HG02623 (cell line): ENCODE measurements at regions not wholly inside any gene's neighbourhood (a gene's known extent, or its start where the extent isn't known, plus 50 kb on each side); places are given as distances from the start of the nearest gene placed in this dataset.

Source experiments
- ATAC-seq: cut with Tn5 transposase; IDR thresholded peaks from one replicate; pipeline ENCODE4 v1.9.1; 2021; ENCODE audit warnings: moderate library complexity; ENCODE audit not compliant: unreplicated experiment

GRCh38 chr10:33569702-33570101 lies 235.2 kb upstream of the NRP1 start:
- ATAC-seq = no peak

- ATAC-seq = no peak
These were observed 232.0 kb upstream of the NRP1 start for GRCh38 chr10:33566426-33566825.

DNA sequence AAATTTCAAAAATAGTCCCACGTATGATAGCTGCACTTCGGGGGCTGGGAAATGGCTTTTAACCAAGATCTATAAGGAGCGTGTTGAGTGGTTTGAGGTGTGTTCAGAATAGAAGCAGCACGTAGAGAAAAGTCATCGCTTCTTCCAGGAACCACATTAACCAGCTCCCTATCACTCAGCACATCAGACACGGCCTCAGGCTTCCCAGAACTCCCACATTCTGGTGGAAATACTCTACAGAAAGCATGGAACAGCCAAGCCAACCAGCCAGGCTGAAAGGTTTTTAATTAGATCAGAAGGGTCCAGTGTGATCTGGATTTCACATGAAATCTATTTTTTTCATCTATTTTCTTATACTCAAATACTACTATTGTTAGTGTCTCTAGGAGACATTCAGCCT lies 231.5 kb upstream of the NRP1 start:
- no peak for ATAC-seq

DNA sequence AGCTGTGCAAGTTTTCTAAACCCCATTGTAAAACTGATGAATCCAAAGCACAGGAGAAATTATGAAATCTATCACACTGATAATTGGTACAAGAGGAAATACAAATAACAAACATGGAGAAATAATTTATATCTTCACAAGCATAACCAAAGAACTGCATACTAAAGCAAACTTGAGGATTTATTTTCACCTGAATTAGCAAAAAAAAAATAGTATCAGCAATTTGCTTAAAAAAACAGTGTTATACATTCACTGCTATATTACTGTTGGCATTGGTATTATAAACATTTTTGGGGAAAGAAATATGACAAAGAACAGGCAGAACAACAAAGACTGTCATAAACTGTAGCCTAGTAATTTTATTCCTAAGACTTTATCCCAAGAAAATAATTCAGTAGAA lies 230.8 kb upstream of the NRP1 start:
- no peak for ATAC-seq

- no peak for ATAC-seq
These were observed 224.6 kb upstream of the NRP1 start for GRCh38 chr10:33559105-33559504.

DNA sequence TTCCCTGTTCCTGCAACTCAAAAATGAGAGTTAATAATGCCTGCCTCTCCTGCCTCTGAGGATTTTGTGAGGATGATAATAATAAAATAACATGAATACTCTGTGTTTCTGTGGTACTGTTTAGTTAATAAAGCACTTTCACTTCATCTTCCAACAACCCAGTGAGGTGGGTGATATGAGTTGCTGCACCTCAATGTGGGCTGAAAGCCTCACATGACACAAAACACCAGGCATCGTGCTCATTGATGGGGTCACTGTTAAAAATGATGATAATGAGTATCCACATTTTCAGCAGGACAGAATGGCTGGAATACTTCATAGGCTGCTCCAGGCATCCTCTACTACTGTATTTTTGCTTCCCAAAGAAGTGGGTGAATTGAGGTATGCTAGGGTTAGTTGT lies 222.8 kb upstream of the NRP1 start:
- no peak for ATAC-seq

GRCh38 chr10:33556620-33557019 lies 222.2 kb upstream of the NRP1 start:
- no peak for ATAC-seq

GRCh38 chr10:33556103-33556502 lies 221.6 kb upstream of the NRP1 start:
- no peak for ATAC-seq

- ATAC-seq = no peak
These were observed 219.5 kb upstream of the NRP1 start for GRCh38 chr10:33553748-33554571.

- no peak for ATAC-seq
These were observed 217.8 kb upstream of the NRP1 start for GRCh38 chr10:33552290-33552689.

DNA sequence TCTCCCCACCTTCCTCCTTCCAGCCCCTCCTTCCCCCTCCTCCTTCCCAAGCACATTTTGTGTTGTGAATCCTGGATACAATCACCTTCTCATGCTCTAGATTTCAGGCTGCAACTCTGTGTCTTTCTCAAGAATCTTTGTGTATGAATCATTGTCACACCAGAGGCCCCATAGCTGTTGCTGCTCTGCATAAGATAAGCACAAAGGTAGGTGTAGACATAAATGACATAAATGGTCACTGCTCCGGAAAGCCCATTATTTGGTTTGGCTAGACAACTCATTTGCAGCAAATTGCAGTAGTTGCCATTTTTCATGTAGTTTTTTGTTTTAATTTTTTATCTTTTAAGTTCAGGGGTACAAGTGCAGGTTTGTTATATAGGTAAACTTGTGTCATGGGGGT lies 216.3 kb upstream of the NRP1 start:
- no peak for ATAC-seq

DNA sequence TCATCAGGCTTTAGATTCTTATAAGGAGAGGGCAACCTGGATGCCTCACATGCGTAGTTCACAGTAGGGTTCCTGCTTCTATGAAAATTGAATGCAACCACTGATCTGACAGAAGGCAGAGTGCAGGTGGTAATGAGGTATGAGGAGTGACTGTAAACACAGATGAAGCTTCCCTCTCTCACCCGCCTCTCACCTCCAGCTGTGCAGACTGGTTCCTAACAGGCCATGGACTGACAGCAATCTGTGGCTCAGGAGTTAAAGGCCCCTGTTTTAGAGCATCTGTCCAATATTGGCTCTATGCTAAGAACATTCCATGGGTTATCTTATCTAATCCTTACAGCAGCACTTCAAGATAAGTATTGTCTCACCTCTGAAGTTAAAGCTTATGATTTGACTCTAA lies 213.5 kb upstream of the NRP1 start:
- ATAC-seq = no peak

DNA sequence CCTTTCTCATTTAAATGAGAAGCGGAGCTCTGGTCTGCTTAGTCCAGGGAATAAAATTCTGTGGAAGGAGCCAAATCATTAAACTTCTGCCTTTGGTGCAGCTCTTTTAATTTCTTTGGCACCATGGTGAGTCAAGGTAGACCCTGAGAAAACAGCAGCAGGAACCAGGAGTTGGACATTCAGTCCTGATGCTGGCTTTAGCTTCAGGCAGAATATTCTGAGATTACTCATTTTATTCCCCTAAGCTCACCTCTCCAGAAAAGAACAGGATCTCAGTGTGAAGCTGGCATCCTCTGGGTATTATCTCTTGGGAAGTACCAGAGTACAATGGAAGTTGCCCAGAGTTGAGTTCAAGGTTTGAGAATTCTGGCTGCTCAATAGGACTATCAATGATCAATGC lies 211.6 kb upstream of the NRP1 start:
- ATAC-seq = no peak

- ATAC-seq = no peak
These were observed 208.5 kb upstream of the NRP1 start for GRCh38 chr10:33542752-33543505.

- no peak for ATAC-seq
These were observed 204.6 kb upstream of the NRP1 start for GRCh38 chr10:33539116-33539515.

GRCh38 chr10:33537066-33537465 lies 202.6 kb upstream of the NRP1 start:
- ATAC-seq = no peak

DNA sequence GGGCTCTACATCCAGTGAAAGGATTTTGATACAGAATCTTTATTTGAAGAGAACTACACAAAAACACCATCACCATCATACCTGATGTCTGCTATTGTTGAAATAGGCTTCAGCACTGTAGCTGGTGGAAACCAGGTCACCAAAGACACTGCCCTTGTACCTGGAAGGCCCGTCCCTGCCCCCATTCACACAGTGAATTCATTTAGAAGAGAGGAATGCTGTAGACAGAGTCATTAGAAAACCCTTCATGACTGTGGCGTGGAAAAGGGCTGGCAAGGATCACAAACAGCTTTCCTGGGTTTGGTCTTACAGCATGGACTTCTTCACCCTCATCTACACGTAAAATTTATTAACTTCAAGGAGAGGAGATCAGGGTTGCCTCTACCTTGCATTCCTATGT lies 202.0 kb upstream of the NRP1 start:
- no peak for ATAC-seq

- ATAC-seq = no peak
These were observed 201.4 kb upstream of the NRP1 start for GRCh38 chr10:33535866-33536265.

DNA sequence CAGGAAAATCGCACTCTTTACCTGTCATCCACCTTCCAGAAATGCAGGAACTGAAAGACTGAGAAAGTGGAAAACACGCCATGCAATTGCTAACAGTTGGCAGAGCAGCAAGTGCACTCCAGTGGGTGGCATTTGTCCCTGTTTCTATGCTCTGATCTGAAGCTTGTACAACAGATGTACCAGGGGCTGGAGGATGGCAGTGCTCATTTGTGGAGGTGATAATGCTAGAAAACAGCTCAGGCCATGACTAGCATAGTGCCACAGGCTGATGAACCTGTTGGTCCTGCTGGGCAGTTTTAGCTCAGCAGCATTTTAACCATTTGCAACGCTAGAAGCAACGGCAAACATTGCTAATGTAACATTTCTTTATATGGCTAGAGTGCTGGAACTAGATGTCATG lies 199.9 kb upstream of the NRP1 start:
- ATAC-seq = no peak

- no peak for ATAC-seq
These were observed 199.1 kb upstream of the NRP1 start for GRCh38 chr10:33533612-33534011.

- no peak for ATAC-seq
These were observed 198.4 kb upstream of the NRP1 start for GRCh38 chr10:33532901-33533300.

GRCh38 chr10:33529234-33529633 lies 194.8 kb upstream of the NRP1 start:
- no peak for ATAC-seq
